Activated naive CD4-positive, alpha-beta T cell treated with anti-CD3 and anti-CD28 coated beads for 36 hours (primary cell): ENCODE measurements at regions not wholly inside any gene's neighbourhood (a gene's known extent, or its start where the extent isn't known, plus 50 kb on each side); places are given as distances from the start of the nearest gene placed in this dataset.

Source experiments
- CTCF ChIA-PET: fragments of 350-600 bp; sonication (Branson Sonifier 250); formaldehyde crosslinking; loops from one replicate; lab custom pipeline; 2021; ENCODE audit warnings: antibody characterized with exemption; lab: Charles Lee
- DNase-seq: peaks from one replicate; pipeline ENCODE4 v3.0.0-alpha.2; 2020
- H3K27ac Mint-ChIP-seq: one replicate; pipeline ENCODE4 v1.8.0; 2021; ENCODE audit warnings: mild to moderate bottlenecking, mixed read lengths
- H3K27me3 Mint-ChIP-seq: one replicate; pipeline ENCODE4 v1.8.0; 2021; ENCODE audit warnings: low read depth, mixed read lengths
- H3K36me3 Mint-ChIP-seq: one replicate; pipeline ENCODE4 v1.8.0; 2021; ENCODE audit warnings: low read depth, mixed read lengths
- H3K4me1 Mint-ChIP-seq: one replicate; pipeline ENCODE4 v1.8.0; 2021; ENCODE audit warnings: low read depth, mixed read lengths
- H3K4me3 Mint-ChIP-seq: one replicate; pipeline ENCODE4 v1.8.0; 2021; ENCODE audit warnings: mild to moderate bottlenecking, moderate library complexity, mixed read lengths
- H3K9me3 Mint-ChIP-seq: one replicate; pipeline ENCODE4 v1.8.0; 2021; ENCODE audit warnings: mixed read lengths
- intact Hi-C: fragments of 100-400 bp; cut with micrococcal nuclease; formaldehyde crosslinking; loops from one replicate; pipeline ENCODE4 v1.15.1; 2023

- Mint-ChIP-seq H3K27ac (no peak overlapping the region), H3K36me3 (no peaks in the 10 kb centered on the region), H3K9me3 (no peaks in the 10 kb centered on the region), H3K4me1 (peaks cover 2% of the 10 kb centered on the region), H3K27me3 (peaks cover 4% of the 10 kb centered on the region), H3K4me3 (no peak overlapping the region)
- CTCF ChIA-PET, result interaction anchor here (1.2 to 3.3 kb wide), 6 partner anchors 12 to 85 kb away, joined by 3 to 77 read pairs (median 4); a partner anchor contains a TSS
- DNase-seq, result no peak
- intact Hi-C loops, result no loop called here
Measured at GRCh38 chr15:45428491-45428890, 50.1 kb upstream of the GATM start.
